ENCODE measurements at regions not wholly inside any gene's neighbourhood (a gene's known extent, or its start where the extent isn't known, plus 50 kb on each side); places are given as distances from the start of the nearest gene placed in this dataset.

DNA sequence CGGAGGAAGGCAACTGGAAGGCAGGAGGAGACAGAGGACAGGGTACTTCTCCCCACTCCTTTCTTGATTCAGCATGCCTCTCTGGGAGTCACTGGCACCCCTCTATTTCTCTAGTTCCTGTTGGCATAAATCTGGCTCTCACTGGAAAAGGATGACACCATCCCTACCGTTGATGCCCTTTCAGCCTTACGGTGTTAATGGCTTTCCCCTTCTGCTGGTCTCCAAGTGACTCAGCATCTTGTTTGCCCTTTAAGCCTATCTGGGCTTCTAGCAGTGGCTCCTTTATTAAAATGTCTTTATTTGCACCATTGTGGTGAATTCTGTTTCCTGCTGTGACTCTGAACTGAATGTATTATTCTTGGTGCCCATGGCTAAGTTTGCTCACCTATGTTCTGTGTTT is 227.3 kb upstream of the GLRA1 start:
- TF ChIP-seq POLR2A (IDR thresholded peaks at IDR 0.05; ENCODE audit: low read length), result no peak
- no peak for TF ChIP-seq GATA1 (IDR thresholded peaks at IDR 0.05; ENCODE audit: low read depth, low read length)

Data from erythroblast (primary cell).